Liver (tissue), 8 donors: ENCODE measurements at regions not wholly inside any gene's neighbourhood (a gene's known extent, or its start where the extent isn't known, plus 50 kb on each side); places are given as distances from the start of the nearest gene placed in this dataset.

Experiments
- DNase-seq: peaks from one replicate; pipeline ENCODE4 v3.0.0-alpha.2; 2017; ENCODE audit warnings: low spot score
- H3K27ac ChIP-seq, 2 donors: one replicate each; pipeline ENCODE4 v1.7.0; 2013; ENCODE audit warnings: inconsistent platforms in 2 of 2, low read length in 2 of 2, control low read depth in 1 of 2, low read depth in 1 of 2, mild to moderate bottlenecking in 1 of 2
- H3K27me3 ChIP-seq, 4 donors: one replicate each; pipeline versions ENCODE4 v1.6.1 to v1.7.0; 2013; ENCODE audit warnings: low read length in 3 of 4, inconsistent platforms in 1 of 4, mild to moderate bottlenecking in 1 of 4, moderate library complexity in 1 of 4; ENCODE audit not compliant: control insufficient read depth in 4 of 4, insufficient read depth in 4 of 4
- H3K36me3 ChIP-seq, 4 donors: one replicate each; pipeline versions ENCODE4 v1.6.1 to v1.7.0; 2013; ENCODE audit warnings: low read length in 3 of 4, mild to moderate bottlenecking in 3 of 4, low read depth in 1 of 4, moderate library complexity in 1 of 4; ENCODE audit not compliant: control insufficient read depth in 4 of 4, insufficient read depth in 3 of 4
- H3K4me1 ChIP-seq, 4 donors: one replicate each; pipeline versions ENCODE4 v1.6.1 to v1.7.0; 2013; ENCODE audit warnings: low read length in 3 of 4, mild to moderate bottlenecking in 3 of 4, moderate library complexity in 1 of 4; ENCODE audit not compliant: control insufficient read depth in 4 of 4, insufficient read depth in 4 of 4
- H3K4me3 ChIP-seq, 3 donors: one replicate each; pipeline versions ENCODE4 v1.6.1 to v1.7.0; 2013; ENCODE audit warnings: low read length in 3 of 3, control low read depth in 1 of 3, low read depth in 1 of 3, mild to moderate bottlenecking in 1 of 3
- H3K9ac ChIP-seq, 2 donors: one replicate each; pipeline ENCODE4 v1.7.0; 2013; ENCODE audit warnings: low read length in 2 of 2, mild to moderate bottlenecking in 2 of 2, moderate library complexity in 2 of 2, control low read depth in 1 of 2, low read depth in 1 of 2
- H3K9me3 ChIP-seq, 4 donors: one replicate each; pipeline versions ENCODE4 v1.6.1 to v1.7.0; 2013; ENCODE audit warnings: low read length in 3 of 4; ENCODE audit not compliant: control insufficient read depth in 4 of 4
- EGR1 ChIP-seq, 2 donors: IDR thresholded peaks; 2 replicates each; pipeline ENCODE4 v1.6.1; 2016 to 2018; ENCODE audit warnings: antibody characterized with exemption in 2 of 2, low read depth in 2 of 2
- FOXA1 ChIP-seq: IDR thresholded peaks from 2 replicates; pipeline ENCODE4 v1.6.1; 2016; ENCODE audit warnings: antibody characterized with exemption
- FOXA2 ChIP-seq: IDR thresholded peaks from 2 replicates; pipeline ENCODE4 v1.6.1; 2016; ENCODE audit warnings: antibody characterized with exemption
- GABPA ChIP-seq, 2 donors: IDR thresholded peaks in 1 of 2; conservative IDR thresholded peaks in 1 of 2; 2 replicates each; pipeline ENCODE4 v1.6.1; 2016; ENCODE audit warnings: antibody characterized with exemption in 2 of 2, mild to moderate bottlenecking in 1 of 2, moderate library complexity in 1 of 2
- HNF4A ChIP-seq, 2 donors: conservative IDR thresholded peaks; 2 replicates each; pipeline ENCODE4 v1.6.1; 2016; ENCODE audit warnings: antibody characterized with exemption in 2 of 2, mild to moderate bottlenecking in 2 of 2
- HNF4G ChIP-seq: IDR thresholded peaks from 2 replicates; pipeline ENCODE4 v1.6.1; 2016; ENCODE audit warnings: antibody characterized with exemption
- JUND ChIP-seq, 2 donors: IDR thresholded peaks; 2 replicates each; pipeline ENCODE4 v1.6.1; 2016; ENCODE audit warnings: antibody characterized with exemption in 2 of 2
- MAX ChIP-seq: IDR thresholded peaks from 2 replicates; pipeline ENCODE4 v1.6.1; 2016; ENCODE audit warnings: antibody characterized with exemption
- NR2F2 ChIP-seq: IDR thresholded peaks from 2 replicates; pipeline ENCODE4 v1.6.1; 2016; ENCODE audit warnings: antibody characterized with exemption
- RAD21 ChIP-seq, 2 donors: IDR thresholded peaks; 2 replicates each; pipeline ENCODE4 v1.6.1; 2016; ENCODE audit warnings: antibody characterized with exemption in 2 of 2, mild to moderate bottlenecking in 2 of 2
- REST ChIP-seq: IDR thresholded peaks from 2 replicates; pipeline ENCODE4 v1.6.1; 2016; ENCODE audit warnings: antibody characterized with exemption, mild to moderate bottlenecking
- RXRA ChIP-seq, 2 donors: IDR thresholded peaks; 2 replicates each; pipeline ENCODE4 v1.6.1; 2017 to 2018; ENCODE audit warnings: antibody characterized with exemption in 2 of 2, mild to moderate bottlenecking in 1 of 2
- SP1 ChIP-seq: IDR thresholded peaks from 2 replicates; pipeline ENCODE4 v1.6.1; 2018; ENCODE audit warnings: antibody characterized with exemption, mild to moderate bottlenecking
- TAF1 ChIP-seq: conservative IDR thresholded peaks from 2 replicates; pipeline ENCODE4 v1.6.1; 2016; ENCODE audit warnings: antibody characterized with exemption, mild to moderate bottlenecking
- YY1 ChIP-seq: IDR thresholded peaks from 2 replicates; pipeline ENCODE4 v1.6.1; 2016; ENCODE audit warnings: antibody characterized with exemption, mild to moderate bottlenecking
- WGBS: extraction: QIAGEN DNeasy Blood & Tissue Kit; methylation state at CpG from one replicate; pipeline ENCODE4 v1.1.7; 2013; 5-methylcytosine and 5-hydroxymethylcytosine counted together
- TF ChIP-seq, protein P1 (sequence below): IDR thresholded peaks from 2 replicates; pipeline ENCODE4 v1.6.1; 2016; ENCODE audit warnings: antibody characterized with exemption
- TF ChIP-seq, protein P2 (sequence below): IDR thresholded peaks from 2 replicates; pipeline ENCODE4 v1.6.1; 2016; ENCODE audit warnings: antibody characterized with exemption
- TF ChIP-seq, protein P3 (sequence below): fragments of 150-350 bp; IDR thresholded peaks from 2 replicates; pipeline ENCODE4 v1.5.1; 2017; ENCODE audit warnings: improper control_type of control experiment, low read depth, low read length; ENCODE audit not compliant: missing input control
- donor health status: healthy.
- donor health status: healthy.
- donor health status: healthy.
- donor health status: healthy.
- donor health status: healthy.

GRCh38 chrX:7247346-7247745, 99.4 kb upstream of the PUDP start:
- TF ChIP-seq GABPA (IDR thresholded peaks at IDR 0.05 in 1 of 2, conservative IDR thresholded peaks at IDR 0.05 in 1 of 2) (no peak), MAX (no peak), RXRA (IDR thresholded peaks at IDR 0.05) (no peak), SP1 (no peak), FOXA2 (no peak), TAF1 (no peak), NR2F2 (no peak), HNF4A (conservative IDR thresholded peaks at IDR 0.05) (no peak), EGR1 (IDR thresholded peaks at IDR 0.05; ENCODE audit: low read depth in 2 of 2) (no peak), FOXA1 (no peak)
- TF ChIP-seq, protein P1, sequence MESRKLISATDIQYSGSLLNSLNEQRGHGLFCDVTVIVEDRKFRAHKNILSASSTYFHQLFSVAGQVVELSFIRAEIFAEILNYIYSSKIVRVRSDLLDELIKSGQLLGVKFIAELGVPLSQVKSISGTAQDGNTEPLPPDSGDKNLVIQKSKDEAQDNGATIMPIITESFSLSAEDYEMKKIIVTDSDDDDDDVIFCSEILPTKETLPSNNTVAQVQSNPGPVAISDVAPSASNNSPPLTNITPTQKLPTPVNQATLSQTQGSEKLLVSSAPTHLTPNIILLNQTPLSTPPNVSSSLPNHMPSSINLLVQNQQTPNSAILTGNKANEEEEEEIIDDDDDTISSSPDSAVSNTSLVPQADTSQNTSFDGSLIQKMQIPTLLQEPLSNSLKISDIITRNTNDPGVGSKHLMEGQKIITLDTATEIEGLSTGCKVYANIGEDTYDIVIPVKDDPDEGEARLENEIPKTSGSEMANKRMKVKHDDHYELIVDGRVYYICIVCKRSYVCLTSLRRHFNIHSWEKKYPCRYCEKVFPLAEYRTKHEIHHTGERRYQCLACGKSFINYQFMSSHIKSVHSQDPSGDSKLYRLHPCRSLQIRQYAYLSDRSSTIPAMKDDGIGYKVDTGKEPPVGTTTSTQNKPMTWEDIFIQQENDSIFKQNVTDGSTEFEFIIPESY, result no peak
- TF ChIP-seq, protein P2, sequence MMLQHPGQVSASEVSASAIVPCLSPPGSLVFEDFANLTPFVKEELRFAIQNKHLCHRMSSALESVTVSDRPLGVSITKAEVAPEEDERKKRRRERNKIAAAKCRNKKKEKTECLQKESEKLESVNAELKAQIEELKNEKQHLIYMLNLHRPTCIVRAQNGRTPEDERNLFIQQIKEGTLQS, result no peak
- peaks cover 0 to 5% (median under 1%) of the 10 kb centered on the region in 4 donors for H3K4me1 ChIP-seq
- no peak for DNase-seq
- no peaks in the 10 kb centered on the region for H3K36me3 ChIP-seq
- H3K27me3 ChIP-seq, result no peaks in the 10 kb centered on the region
- H3K9ac ChIP-seq, result no peak overlapping the region
- no peaks in the 10 kb centered on the region for H3K9me3 ChIP-seq
- no peak overlapping the region for H3K4me3 ChIP-seq
- H3K27ac ChIP-seq, result no peak overlapping the region
- WGBS, result 90% methylated on average over 2 of the region's 2 CpGs

DNA sequence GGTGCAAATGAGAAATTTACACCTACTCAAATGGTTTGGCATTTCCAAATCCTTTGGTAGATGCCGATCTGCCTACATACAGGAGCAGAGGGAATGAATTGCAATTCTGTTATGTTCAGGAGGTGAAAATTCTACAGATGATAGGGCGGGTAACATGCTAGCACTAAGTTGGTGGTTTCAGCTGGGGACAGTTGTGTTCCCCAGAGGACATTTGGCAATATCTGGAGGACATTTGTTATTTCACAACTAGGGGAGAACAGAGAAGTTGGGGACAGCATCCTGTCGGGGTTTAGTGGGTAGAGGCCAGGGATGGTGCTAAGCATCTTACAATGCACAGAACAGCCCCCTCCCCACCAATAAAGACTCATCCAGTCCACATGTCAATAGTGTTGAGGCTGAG, 96.5 kb upstream of the PUDP start:
- TF ChIP-seq MAX, result no peak
- no peak for TF ChIP-seq RAD21 (IDR thresholded peaks at IDR 0.05)
- TF ChIP-seq JUND (IDR thresholded peaks at IDR 0.05), result no peak
- TF ChIP-seq, protein P1, result no peak
- TF ChIP-seq REST, result no peak
- no peak for TF ChIP-seq NR2F2
- TF ChIP-seq SP1, result no peak
- TF ChIP-seq YY1, result no peak
- TF ChIP-seq HNF4A (conservative IDR thresholded peaks at IDR 0.05), result no peak
- no peak for TF ChIP-seq FOXA1
- TF ChIP-seq GABPA (IDR thresholded peaks at IDR 0.05 in 1 of 2, conservative IDR thresholded peaks at IDR 0.05 in 1 of 2), result no peak
- no peak for TF ChIP-seq TAF1
- no peak for TF ChIP-seq RXRA (IDR thresholded peaks at IDR 0.05)
- no peak for TF ChIP-seq HNF4G
- TF ChIP-seq, protein P2, result no peak
- no peak for TF ChIP-seq EGR1 (IDR thresholded peaks at IDR 0.05; ENCODE audit: low read depth in 2 of 2)
- TF ChIP-seq, protein P3, sequence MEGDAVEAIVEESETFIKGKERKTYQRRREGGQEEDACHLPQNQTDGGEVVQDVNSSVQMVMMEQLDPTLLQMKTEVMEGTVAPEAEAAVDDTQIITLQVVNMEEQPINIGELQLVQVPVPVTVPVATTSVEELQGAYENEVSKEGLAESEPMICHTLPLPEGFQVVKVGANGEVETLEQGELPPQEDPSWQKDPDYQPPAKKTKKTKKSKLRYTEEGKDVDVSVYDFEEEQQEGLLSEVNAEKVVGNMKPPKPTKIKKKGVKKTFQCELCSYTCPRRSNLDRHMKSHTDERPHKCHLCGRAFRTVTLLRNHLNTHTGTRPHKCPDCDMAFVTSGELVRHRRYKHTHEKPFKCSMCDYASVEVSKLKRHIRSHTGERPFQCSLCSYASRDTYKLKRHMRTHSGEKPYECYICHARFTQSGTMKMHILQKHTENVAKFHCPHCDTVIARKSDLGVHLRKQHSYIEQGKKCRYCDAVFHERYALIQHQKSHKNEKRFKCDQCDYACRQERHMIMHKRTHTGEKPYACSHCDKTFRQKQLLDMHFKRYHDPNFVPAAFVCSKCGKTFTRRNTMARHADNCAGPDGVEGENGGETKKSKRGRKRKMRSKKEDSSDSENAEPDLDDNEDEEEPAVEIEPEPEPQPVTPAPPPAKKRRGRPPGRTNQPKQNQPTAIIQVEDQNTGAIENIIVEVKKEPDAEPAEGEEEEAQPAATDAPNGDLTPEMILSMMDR, result no peak
- 87% methylated on average over 3 of the region's 3 CpGs for WGBS
- no peak overlapping the region for H3K27ac ChIP-seq

More for the DNA sequence above, 96.5 kb upstream of the PUDP start:
- no peaks in the 10 kb centered on the region for H3K9me3 ChIP-seq
- no peak overlapping the region for H3K9ac ChIP-seq
- no peaks in the 10 kb centered on the region for H3K36me3 ChIP-seq
- no peak for DNase-seq
- no peaks in the 10 kb centered on the region for H3K27me3 ChIP-seq
- no peak overlapping the region for H3K4me3 ChIP-seq
- H3K4me1 ChIP-seq, result no peaks in the 10 kb centered on the region
